Islet precursor cell (in vitro differentiated cells): ENCODE measurements at regions not wholly inside any gene's neighbourhood (a gene's known extent, or its start where the extent isn't known, plus 50 kb on each side); places are given as distances from the start of the nearest gene placed in this dataset.
A peak's percentile ranks its signal among the peaks of the same experiment; 100 is the strongest.

Source experiments
- DNase-seq: peaks from one replicate; pipeline ENCODE4 v3.0.0-alpha.2; 2018

- DNase-seq = no peak
Measured at GRCh38 chr9:89872426-89872912, 267.7 kb downstream of the GADD45G start.

DNA sequence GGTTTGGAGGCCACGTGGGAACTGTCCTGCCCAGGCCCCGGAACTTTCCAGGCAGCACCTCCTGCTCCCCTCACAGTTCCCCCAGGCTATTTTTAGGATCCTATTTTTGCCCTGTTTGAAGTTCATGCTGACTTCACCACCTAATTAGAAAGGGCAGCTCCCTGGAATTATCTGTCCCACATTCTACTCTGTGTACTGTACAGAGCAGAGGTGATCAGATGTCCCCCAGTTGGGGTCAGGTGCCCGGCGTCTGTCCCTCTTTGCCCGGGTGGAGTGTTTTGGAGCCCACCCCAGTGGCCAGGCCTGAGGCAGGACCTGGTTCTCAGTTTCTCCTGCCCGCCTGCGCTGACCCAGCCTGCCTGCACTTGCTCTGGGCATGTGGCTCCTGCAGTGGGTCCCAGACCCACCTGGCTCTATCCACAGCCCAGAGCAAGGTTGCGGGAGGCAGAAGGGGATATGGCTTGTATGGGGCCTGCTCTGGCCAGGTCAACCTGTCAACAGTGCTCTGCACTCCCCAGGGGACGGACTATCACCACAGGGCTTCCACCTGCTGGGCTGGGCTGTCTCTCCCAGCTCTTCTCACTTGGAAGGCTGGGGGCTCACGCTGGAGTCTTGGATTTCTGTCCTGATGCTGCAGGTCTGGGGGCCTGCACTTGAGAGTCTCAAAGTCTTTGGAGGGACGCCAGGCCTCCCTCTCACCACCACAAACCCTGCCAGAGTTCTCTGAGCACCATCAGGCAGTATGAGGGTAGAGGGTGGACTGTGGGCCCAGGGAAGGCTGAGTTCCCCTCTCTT, 268.3 kb downstream of the GADD45G start:
- DNase-seq = peak; percentile 43

- peak; percentile 24 for DNase-seq
Measured at GRCh38 chr9:89873801-89874200, 269.0 kb downstream of the GADD45G start.

- peak; percentile 63 for DNase-seq
Measured at GRCh38 chr9:89874351-89875321, 269.8 kb downstream of the GADD45G start.

DNA sequence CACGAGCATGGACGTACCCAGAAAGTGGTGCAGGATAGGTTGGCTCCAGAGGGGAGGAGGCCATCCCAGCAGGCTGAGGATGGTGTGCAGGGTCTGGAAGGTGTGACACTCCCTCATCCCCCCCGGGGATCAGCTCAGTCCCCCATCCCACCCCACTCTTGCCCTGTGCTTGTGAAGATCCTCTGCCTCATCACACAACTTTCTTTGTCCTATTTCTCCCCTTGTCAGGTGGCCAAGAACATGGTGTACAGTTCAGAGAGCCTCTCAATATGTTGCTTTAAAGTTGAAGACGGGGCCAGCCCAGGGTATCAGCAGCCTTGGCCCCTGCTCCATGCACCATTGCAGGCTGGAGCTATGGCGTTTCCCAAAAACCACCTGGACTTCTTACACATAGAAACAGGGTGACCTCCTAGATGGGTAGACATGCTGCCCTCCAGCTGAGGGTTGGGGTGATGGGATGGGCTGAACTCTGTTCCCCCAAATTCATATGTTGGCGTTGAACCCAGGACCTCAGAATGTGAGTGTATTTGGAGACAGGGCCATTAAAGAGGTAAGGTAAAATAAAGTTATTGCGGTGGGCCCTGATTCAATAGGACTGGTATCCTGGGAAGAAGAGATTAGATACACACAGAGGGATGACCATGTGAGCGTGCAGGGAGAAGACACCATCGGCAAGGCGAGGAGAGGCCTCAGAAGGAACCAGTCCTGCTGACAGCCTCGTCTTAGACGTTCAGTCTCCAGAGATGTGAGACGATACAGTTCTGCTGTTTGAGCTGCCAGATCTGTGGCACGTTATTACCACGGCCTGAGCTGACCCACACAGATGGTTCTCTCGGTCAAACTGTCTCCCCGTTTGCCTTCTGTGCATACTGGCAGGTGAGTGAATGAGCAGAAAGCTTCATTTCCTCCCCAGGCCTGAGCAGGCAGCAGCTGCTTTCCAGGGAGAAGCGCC, 272.5 kb downstream of the GADD45G start:
- DNase-seq = peak; percentile 31

DNA sequence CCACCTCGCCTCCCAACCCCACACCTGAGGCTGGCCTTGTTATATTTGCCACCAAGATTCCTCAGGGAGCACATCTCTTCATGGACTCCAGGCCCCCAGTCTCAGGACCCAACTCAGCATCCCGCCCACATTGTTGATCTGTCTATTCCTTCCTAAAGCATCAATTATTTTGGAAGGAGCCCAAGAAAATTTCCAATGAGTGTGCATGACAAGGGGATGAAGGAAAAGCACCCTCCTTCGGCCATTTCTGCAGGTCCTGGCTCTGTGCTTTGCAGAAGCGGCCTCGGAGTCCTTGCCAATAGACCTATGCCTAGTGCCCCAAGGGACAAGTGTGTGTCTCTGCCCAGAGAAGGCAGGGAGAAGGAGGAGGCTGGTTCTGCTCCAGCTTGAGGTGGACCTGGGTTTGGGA, 273.2 kb downstream of the GADD45G start:
- peak; percentile 12 for DNase-seq

- peak; percentile 63 for DNase-seq
Measured at GRCh38 chr9:89878687-89879086, 273.9 kb downstream of the GADD45G start.

- DNase-seq = peak; percentile 47
Measured at GRCh38 chr9:89879276-89879675, 274.5 kb downstream of the GADD45G start.

- peak; percentile 47 for DNase-seq
Measured at GRCh38 chr9:89879701-89880100, 274.9 kb downstream of the GADD45G start.

GRCh38 chr9:89880161-89880560, 275.3 kb downstream of the GADD45G start:
- peak; percentile 38 for DNase-seq

DNA sequence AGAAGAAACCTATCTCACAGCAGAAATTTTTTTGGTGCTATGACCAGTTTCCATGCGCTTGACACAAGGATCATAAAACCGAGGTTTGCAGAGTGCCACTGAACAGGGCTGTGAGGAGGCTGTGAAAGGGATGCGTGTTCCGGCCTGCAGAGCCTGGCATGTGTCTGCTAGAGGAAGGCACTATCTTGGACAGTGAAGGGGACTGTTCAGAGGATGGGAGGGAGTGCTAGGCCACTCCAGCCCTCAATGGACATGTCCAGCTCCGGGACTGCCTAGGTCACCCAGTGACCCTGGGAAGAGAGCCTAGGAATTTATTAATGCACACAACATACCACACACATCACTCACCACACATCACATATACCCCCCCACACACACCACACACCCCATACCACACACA, 275.9 kb downstream of the GADD45G start:
- DNase-seq = peak; percentile 43

DNA sequence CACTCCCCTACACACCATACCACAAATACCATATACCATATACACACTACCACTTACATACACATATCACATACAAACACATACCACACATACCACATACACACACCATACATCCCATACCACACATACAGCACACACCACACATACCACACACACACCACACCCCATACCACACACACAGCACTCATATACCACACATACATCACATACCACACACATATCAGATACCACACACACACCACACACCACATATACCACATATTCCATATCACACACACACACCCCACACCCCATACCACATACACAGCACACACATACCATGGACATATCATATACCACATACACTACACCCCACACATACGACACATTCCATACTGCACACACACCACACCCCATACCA, 276.6 kb downstream of the GADD45G start:
- no peak for DNase-seq

DNA sequence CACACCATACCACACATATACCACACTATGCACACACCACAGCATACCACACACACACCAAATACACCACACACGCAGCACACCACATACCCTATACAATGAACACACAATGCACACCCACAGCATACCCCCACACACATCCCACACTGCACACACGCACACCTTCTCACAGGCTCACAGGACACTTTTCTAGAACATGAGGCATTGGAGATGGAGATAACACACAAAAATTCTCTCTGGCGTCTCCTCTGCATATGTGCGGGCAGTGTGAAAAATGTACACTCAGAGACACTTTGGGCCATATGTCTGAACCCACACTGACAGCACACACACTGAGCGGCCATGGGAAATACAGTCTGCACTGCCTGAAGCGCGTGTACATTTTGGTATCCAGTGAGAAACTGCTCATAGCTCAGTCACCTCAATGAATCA, 278.1 kb downstream of the GADD45G start:
- peak; percentile 35 for DNase-seq

GRCh38 chr9:89883401-89884341, 278.9 kb downstream of the GADD45G start:
- DNase-seq = peak; percentile 33

DNA sequence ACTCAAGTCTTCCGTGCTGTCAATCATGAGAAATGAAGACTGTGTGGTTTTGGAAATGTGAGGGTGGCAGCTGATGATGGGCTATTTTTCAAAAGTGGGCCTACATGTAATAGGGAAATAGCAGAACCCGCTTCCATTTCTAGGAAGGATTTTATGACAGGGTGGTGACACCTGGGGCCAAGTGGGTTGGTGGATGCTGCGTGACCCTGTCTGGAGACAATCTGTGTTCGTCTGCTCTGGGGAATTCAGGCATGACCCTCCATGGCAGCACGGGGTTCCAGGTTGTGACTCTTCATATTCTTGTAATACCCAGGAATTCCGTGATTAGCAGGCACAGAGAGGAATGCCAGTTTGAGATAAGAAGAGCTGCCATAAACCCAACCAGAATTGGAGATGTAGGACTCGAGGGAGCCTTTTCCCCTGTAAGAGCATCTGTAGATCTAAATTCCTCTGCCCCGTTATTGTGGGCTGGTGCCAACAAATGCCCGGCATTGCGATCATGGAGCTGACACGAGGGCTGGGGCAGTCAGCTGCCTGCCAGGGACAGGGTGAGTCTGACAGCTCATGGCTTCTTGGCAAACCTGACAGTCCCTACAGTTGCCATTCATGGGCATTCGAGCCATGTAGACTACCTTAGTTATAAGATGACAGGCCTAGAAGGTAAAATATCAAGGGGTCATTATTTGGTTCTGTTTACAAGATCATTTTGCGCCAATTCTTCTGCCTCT, 279.7 kb downstream of the GADD45G start:
- peak; percentile 24 for DNase-seq

GRCh38 chr9:89885156-89885555, 280.3 kb downstream of the GADD45G start:
- DNase-seq = peak; percentile 18

DNA sequence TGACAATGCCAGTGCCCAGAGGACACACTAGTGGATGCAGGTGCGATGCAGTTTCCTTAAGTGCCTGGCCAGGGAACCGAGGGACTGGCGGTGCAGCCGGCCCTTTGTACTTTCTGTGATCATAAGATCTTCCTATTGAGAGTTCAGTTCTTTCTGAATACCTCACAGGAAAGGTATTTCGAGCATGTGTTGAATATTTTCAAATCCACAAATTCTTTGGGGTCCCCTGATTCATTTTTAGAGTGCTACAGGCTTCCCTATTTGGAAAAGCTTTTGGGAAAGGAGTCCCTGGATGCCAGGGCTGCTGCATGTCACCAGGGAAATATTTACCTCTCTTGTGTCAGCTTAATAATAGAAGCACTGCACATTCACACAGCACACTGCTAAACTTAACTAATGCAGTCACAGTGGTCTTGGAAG, 281.5 kb downstream of the GADD45G start:
- peak; percentile 53 for DNase-seq

DNA sequence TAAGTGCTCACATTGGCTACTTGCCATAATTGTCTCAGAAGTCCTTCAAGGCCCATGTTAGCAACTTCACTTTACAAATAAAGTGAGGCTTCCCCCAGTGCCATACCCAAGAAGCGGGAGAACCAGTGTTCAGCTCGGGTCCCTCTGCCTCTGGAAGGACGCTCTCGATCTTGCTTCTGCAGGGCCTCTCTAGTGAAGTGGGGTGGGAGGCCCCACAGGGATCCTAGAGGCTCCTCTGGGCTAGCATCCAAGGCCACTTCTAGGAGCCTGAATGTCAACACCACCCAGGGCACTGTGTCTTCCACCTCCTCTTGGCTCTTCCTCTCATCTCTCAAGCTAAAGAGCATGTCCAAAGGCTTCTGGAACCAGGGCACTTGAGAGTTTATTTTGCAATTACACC, 282.5 kb downstream of the GADD45G start:
- peak; percentile 40 for DNase-seq

DNA sequence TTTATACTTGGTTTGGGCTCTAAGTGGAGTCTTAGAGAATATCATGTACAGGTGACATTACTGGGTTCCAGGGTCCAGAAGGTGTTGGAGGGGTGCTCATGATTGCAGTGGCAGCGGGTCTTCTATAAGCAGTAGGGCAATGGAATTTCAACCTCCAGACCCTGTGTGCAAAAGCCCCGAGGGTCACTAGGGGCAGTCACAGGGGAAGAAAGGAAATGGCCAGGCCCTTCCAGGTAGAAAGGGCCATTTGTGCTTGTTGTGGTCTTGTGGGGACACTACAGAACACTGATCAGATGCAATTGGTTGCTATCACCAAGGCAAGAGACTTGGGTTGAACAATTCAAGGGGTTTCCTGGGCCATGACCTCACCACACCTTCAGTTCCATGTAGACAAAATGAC, 283.4 kb downstream of the GADD45G start:
- DNase-seq = peak; percentile 29

DNA sequence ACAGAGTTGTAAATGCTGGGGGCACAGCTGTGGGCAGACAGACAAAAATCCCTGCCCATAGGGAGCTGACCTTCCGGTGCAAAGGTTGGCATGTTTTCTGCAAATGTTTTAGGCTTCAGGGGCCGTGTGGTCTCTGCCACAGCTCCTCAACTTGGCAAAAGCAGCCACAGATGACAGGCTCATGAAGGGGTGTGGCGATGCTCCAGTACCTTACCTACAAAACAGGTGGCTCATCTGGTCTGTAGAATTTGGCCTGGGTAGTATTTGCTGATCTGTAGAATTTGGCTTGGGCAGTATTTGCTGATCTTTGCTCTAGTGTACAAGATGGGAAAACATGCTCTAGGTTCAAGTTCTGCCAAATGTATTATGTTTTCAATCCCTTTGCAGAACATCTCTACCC, 283.9 kb downstream of the GADD45G start:
- DNase-seq = peak; percentile 22
